H54 (cell line): ENCODE measurements at regions not wholly inside any gene's neighbourhood (a gene's known extent, or its start where the extent isn't known, plus 50 kb on each side); places are given as distances from the start of the nearest gene placed in this dataset.
A peak's percentile ranks its signal among the peaks of the same experiment; 100 is the strongest.

Experiments
- DNase-seq: peaks from one replicate; pipeline ENCODE4 v3.0.0; 2011; ENCODE audit warnings: low spot score, mixed read lengths; ENCODE audit not compliant: insufficient read length
- FAIRE-seq: peaks from 3 replicates; lab custom pipeline; 2011; peaks lifted over from hg19 to GRCh38; lab: Jason Lieb, UNC
- POLR2A ChIP-seq: IDR thresholded peaks from 2 replicates; pipeline ENCODE4 v1.6.1; 2011; ENCODE audit warnings: low read depth, mild to moderate bottlenecking, low read length

DNA sequence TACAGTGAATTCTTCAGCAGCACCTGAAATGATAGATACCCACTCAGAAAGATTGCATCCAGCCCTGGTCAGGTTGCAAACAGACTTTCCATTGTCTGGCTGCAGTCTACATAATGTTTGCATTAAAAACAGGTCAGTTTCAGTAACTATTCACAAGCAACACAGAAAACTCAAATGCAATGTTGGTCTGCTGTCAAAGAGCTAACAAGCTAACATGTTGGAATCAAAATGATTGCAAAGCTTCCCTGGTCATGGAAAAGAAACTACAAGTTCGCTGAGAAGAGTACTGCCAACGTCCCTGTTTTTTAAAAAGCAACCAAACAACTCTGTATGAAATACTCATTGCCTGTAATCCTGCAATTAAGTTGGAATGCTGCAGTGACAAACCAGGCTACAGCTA is 374.7 kb downstream of the ADAMTS20 start:
- no peak for DNase-seq
- no peak for TF ChIP-seq POLR2A
- FAIRE-seq: no peak

DNA sequence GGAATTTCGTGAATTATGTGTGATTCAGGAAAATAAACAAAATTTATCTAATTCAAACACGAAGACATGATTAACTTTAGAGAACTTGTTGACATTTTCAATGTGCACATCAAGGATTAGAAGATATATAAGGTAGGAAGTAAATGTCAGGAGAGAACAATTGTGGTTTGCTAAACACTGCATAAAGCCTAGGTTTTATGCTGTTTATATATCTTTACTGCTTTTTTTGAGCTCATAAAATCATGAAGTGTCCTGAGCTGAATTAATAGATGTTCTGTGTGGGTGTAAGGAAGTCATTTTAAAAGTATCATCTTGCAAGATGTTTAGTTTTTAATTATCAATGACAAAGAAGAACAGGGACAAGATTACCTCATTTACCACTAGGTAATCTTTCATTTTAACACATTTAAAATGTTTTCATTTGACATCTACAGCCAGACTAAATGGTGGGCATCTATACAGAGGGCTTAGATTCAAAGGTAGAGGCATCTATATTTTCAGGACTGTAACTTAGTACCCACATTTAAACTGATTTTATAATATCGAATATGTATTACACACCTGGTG is 382.8 kb downstream of the ADAMTS20 start:
- TF ChIP-seq POLR2A: no peak
- peak; percentile 45 for FAIRE-seq

DNA sequence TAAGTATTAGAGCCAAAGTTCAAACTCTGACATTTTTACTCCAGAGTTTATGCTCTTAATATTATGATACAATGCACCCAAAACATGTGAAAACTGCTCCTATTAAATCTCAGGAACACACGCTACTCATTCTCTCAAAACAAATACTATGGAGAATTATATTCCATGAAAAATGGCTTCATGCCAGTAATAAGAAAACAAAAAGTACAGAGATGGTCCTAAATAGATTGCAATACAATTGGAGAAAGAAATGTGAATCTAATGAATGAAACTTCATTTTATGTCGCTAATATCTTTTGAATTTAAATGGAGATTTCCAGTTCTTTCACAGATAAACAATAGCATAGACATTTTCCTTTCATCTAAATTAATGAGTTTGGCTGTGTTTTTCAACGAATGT is 384.3 kb downstream of the ADAMTS20 start:
- no peak for TF ChIP-seq POLR2A
- FAIRE-seq (no peak), DNase-seq (no peak)

More for the DNA sequence above, 382.8 kb downstream of the ADAMTS20 start:
- no peak for DNase-seq

DNA sequence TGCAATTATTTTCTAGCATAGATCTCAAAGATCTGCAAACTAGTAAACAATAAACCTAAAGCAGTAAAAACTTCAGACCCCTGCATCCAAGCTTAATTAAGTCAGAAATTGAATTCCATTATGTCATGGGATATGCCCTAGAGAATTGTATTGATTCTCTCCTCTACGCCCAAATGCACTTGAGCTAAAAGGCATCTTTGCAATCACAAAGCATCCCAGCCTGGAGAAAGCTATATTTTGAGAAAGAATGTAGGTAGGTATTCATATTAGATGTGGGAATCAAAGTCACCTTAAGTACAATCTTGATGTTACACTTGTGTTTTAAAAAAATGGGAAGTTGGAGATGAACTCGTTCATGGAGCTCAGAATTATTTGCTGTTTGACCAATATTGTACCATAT is 386.7 kb downstream of the ADAMTS20 start:
- FAIRE-seq (no peak), DNase-seq (no peak)
- TF ChIP-seq POLR2A: no peak

DNA sequence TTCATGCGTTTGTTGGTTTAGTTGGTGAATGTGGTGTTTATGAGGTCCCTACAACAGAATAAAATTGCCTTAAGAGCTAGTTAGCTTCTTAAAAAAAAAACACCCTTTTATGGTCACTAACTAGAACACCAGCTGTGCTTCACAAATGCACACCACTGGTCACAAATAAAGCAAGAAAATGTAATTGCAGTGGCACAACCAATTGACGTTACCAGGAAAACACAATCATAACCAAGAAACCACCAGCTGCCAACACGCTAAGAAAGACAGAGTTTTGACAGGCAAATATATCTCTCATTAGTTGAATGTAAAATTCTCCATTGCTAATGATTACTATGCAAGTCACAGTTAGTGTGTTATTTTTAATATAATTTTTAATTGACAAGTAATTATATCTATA is 389.9 kb downstream of the ADAMTS20 start:
- no peak for TF ChIP-seq POLR2A
- no peak for DNase-seq
- FAIRE-seq: no peak

DNA sequence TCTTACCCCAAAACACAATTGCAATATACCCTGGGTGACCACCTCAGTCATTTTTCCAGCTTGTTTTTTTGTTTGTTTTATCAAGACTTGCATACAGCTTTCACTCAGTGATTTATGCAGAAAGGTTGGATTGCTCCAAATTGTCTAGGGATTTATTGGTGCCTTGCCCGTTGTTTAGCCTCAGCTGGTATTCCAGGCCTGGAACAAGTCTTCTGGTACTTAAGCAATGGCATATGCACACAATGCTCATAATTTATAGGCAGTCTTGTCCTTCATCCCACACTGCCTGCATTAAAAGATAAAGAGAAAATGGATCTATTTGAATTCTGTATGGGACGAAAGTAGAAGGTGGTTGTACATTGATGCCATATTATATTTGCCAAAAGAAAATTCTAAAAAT is 392.5 kb downstream of the ADAMTS20 start:
- FAIRE-seq: no peak
- DNase-seq: no peak
- no peak for TF ChIP-seq POLR2A

DNA sequence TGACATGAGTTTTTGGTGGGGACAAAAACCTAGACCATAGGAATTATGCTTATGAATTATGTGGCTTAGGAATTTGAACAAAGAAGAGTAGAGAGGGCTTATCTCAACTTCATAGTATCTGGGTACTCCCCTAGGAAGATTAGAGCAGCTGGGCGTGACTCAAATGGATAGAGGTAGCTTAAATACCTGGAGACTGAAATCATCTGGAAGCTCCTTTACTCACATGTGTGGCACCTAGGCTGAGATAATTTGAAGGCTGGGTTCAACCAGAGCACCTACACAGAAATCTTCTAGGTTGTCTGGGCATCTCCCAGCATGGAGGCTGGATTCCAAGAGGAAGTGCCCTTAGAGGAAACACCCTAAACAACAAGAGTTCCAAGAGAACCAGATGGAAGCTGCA is 393.9 kb downstream of the ADAMTS20 start:
- DNase-seq (no peak), FAIRE-seq (no peak)
- TF ChIP-seq POLR2A: no peak

DNA sequence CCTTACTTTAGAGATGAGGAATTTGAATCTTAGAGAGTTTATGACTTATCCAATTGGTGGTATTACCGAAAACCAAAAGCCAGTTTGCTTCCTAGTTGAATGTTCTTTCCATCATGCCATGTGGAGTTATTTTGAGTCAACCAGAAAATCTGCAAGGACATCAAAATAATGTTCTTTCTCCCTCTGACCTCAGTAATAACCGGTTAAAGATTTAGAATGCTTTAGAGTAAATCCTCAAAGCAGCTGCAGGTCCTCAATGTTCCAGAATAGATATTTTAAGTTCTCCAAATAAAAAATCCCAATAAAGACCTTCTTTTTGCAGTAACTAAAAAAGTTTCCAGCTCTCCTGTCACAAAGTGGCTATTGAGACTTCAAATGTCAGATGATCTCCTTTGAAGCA is 396.6 kb downstream of the ADAMTS20 start:
- DNase-seq: no peak
- no peak for TF ChIP-seq POLR2A
- FAIRE-seq: no peak

DNA sequence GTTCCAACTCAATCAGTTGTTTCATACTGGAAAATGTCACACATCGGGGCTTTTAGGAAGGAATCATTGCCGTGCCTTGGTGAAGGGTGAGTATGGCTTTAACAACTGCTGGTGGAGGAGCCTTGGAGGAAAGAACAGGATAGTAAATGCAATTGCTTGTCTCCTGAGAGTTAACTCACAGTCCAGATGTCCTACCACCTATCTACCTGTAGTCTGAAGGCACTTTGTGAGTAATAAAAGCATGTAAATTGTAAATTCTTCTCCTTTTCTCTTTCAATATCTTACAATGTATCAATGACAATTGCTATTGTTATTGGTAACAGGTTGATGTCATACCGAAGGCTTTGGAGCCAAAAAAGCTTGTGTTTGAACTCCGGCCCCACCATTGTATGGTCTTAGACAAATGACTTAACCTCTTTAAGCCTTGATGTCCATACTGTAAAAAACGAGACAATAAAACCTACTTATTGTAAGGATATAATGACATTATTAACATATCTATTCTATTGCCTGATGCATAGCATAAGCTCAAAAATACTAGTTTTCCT is 397.4 kb downstream of the ADAMTS20 start:
- no peak for TF ChIP-seq POLR2A
- DNase-seq (no peak), FAIRE-seq (no peak)

DNA sequence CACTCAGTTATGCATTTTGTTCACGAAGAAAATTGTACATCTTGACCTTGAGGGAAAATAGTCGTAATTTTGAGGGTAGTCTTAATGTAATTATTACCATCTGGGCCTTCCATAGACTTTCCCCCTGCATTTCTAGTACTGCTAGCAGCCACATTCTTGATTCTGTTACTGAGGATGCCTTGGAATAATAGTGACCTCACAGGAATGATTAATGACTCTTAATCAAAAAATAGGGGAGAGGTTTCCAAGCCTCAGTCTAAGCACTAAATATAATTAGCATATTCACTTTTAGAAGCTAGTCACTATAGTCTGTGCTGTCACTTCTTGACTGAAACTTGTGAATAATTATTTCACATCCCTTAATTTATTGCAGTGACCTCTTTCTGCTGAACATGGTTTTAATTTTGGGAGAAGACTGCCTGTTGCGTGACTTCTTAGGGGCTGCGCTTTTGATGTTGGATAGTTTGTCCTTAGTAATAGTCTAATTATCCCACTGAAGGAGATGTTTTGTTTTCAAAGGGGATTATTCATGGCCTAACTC is 400.5 kb downstream of the ADAMTS20 start:
- no peak for TF ChIP-seq POLR2A
- no peak for FAIRE-seq
- DNase-seq: no peak

DNA sequence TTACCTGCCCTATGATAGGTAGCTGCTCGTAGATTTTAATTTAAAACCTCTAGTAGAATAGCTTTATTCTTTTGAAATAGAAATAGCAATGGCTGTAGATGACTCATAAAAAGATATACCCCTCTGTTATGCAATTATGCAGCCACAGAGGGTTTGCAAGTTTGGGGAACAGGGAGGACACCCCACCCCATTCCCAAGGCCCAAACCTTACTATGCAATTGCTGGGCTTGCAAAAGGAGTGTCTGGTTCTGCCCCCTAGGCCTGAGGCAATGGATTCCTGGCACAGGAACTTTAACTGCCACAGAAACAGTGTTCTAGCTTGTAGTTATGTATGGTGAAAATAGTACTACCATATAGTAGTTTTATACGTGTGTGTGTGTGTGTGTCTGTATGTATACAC is 403.3 kb downstream of the ADAMTS20 start:
- FAIRE-seq: no peak
- no peak for TF ChIP-seq POLR2A
- no peak for DNase-seq

DNA sequence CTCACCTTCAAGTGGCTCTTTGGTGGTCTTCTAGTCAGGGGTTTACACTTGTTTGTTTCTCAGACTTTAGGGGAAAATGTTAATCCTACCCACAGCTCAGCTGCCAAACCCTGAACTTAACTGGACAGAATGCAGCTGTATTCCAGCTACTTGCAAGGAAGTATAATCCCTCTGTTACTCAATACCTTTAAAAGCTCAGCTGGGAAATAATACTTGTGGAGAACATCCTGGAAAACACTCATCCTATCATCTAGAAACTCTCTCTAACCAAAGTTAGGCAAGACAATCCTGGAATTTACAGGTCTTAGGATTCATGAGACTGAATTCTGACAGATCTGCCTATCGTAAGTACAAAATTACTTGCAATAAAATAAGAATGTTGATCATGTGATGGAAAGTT is 404.1 kb downstream of the ADAMTS20 start:
- DNase-seq (no peak), FAIRE-seq (no peak)

DNA sequence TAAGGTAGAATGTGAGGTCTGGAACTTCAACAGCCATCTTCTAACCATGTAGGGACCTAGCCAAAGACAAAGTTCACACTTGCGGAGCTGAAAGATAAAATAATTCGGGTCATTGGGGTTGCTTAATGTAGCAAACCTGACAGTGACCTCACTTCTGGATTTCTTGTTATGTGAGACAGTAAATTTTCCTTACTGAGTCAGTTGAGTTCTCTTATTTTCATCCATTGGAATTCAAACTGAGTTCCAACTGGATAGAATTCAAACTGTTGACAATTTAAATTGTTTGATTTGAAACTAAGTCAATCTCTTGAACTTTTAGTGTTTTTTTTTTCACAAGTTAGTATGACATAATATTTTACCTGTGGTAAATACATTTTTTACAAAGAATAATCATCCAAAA is 406.5 kb downstream of the ADAMTS20 start:
- FAIRE-seq (no peak), DNase-seq (no peak)
- no peak for TF ChIP-seq POLR2A

More for the DNA sequence above, 404.1 kb downstream of the ADAMTS20 start:
- TF ChIP-seq POLR2A: no peak

DNA sequence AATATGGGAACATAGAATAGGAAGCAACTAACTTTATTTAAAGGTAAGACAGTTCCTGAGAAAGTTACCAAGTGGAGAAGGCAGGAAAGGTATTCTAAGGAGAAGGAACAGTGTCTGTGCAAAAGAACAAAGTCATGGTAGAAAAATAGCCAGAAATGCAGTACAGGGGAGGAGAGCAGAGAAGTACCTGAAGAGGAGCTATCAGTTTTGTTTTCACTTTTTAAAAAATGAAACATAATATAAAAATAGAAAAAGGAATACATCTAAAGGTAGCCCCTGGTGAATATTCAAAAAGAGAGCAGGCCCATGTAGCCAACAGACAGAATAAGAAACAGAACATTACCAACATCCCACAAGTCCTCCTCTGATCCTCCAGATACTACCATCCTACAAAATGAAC is 408.7 kb downstream of the ADAMTS20 start:
- no peak for FAIRE-seq
- no peak for TF ChIP-seq POLR2A
- DNase-seq: no peak

DNA sequence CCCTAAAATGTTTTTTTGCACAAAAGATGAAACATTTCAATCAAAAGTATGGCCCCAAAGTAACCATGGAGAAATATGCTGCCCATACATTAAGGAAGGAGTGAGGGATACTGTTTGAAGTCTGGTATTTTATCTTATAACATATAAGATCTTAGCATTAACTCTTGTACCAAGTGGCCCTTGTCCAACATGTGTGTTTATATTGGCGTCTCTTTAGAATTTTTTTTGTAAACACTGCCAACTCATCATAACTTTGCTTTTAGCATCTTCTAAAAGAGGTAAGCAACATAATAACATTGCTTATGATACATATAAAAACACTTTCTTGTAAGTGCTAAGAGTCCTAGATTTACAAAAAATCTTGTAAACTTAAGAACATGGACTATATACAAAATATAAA is 419.7 kb downstream of the ADAMTS20 start:
- FAIRE-seq (no peak), DNase-seq (no peak)
- TF ChIP-seq POLR2A: no peak
